ENCODE measurements at regions not wholly inside any gene's neighbourhood (a gene's known extent, or its start where the extent isn't known, plus 50 kb on each side); places are given as distances from the start of the nearest gene placed in this dataset.

GRCh38 chr5:141789330-141789729 is 88.9 kb downstream of the PCDH1 start:
- Histone ChIP-seq H3K27ac (ENCODE audit: low read depth) (no peak overlapping the region), H3K4me2 (no peak overlapping the region), H3K4me1 (ENCODE audit: insufficient read depth) (peaks cover 12% of the 10 kb centered on the region), H3K9me2 (ENCODE audit: insufficient read depth) (no peaks in the 10 kb centered on the region), H3K27me3 (ENCODE audit: insufficient read depth) (no peaks in the 10 kb centered on the region), H3K36me3 (ENCODE audit: insufficient read depth) (no peaks in the 10 kb centered on the region), H3F3A (replicated peaks; ENCODE audit: low read depth) (peaks cover 4% of the 10 kb centered on the region; the same call in 1 of the 2 replicates), H2AFZ (no peak overlapping the region), H4K20me1 (replicated peaks; ENCODE audit: insufficient read depth) (no peaks in the 10 kb centered on the region), H3K79me2 (replicated peaks; ENCODE audit: insufficient read depth) (no peaks in the 10 kb centered on the region), H3K4me3 (no peak overlapping the region)
- peaks cover 57% of the 10 kb centered on the region for H3K4me1 Mint-ChIP-seq
- no peak overlapping the region for H3K27ac Mint-ChIP-seq
- no peaks in the 10 kb centered on the region; the same call in 2 of the 3 replicates for H3K36me3 Mint-ChIP-seq (ENCODE audit: low read depth)
- DNase-seq (ENCODE audit: low spot score) (no peak), ATAC-seq (no peak)
- no peak for TF ChIP-seq POLR2AphosphoS5 (IDR thresholded peaks at IDR 0.05; ENCODE audit: low read depth)
- TF ChIP-seq CREB1 (CRISPR knock-in tag; IDR thresholded peaks at IDR 0.05; ENCODE audit: low read depth), result no peak
- TF ChIP-seq EZH2phosphoT487 (IDR thresholded peaks at IDR 0.05; ENCODE audit: unreplicated experiment), result no peak
- no peak for TF ChIP-seq ETS1 (IDR thresholded peaks at IDR 0.05)
- TF ChIP-seq ZNF331 (CRISPR knock-in tag; IDR thresholded peaks at IDR 0.05; ENCODE audit: low read depth), result no peak
- no peak for TF ChIP-seq NANOG (IDR thresholded peaks at IDR 0.05; ENCODE audit: borderline replicate concordance)
- TF ChIP-seq ZNF114 (CRISPR knock-in tag; IDR thresholded peaks at IDR 0.05), result no peak
- no peak for TF ChIP-seq REST (IDR thresholded peaks at IDR 0.05; ENCODE audit: unreplicated experiment)
- no peak for TF ChIP-seq ZNF462 (CRISPR knock-in tag; IDR thresholded peaks at IDR 0.05)
- no peaks in the 10 kb centered on the region for H3K9me3 Mint-ChIP-seq
- peaks cover 20% of the 10 kb centered on the region for H3K27me3 Mint-ChIP-seq (ENCODE audit: insufficient read depth, low read depth, poor library complexity)
- no peak overlapping the region for H3K4me3 Mint-ChIP-seq

All from GM23338 (cell line).